ENCODE measurements at regions not wholly inside any gene's neighbourhood (a gene's known extent, or its start where the extent isn't known, plus 50 kb on each side); places are given as distances from the start of the nearest gene placed in this dataset.

DNA sequence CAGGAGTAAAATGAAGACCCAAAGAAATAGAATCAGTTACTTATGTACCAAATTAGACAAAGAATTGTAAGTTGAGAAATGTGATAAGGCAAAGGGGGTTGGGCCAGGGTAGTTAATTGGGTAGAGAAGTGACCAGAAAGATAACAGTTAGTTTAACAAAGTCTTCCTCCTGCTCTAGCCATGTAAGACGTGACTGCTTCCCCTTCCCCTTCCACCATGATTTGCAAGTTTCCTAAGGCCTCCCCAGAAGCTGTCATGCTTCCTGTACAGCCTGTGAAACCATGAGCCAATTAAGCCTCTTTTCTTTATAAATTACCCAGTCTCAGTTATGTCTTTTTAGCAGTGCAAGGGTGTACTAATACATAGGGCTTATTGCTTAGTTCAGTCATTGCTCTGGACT lies 142.0 kb upstream of the PDE4B start:
- TF ChIP-seq, protein P1, sequence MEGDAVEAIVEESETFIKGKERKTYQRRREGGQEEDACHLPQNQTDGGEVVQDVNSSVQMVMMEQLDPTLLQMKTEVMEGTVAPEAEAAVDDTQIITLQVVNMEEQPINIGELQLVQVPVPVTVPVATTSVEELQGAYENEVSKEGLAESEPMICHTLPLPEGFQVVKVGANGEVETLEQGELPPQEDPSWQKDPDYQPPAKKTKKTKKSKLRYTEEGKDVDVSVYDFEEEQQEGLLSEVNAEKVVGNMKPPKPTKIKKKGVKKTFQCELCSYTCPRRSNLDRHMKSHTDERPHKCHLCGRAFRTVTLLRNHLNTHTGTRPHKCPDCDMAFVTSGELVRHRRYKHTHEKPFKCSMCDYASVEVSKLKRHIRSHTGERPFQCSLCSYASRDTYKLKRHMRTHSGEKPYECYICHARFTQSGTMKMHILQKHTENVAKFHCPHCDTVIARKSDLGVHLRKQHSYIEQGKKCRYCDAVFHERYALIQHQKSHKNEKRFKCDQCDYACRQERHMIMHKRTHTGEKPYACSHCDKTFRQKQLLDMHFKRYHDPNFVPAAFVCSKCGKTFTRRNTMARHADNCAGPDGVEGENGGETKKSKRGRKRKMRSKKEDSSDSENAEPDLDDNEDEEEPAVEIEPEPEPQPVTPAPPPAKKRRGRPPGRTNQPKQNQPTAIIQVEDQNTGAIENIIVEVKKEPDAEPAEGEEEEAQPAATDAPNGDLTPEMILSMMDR (IDR thresholded peaks at IDR 0.05; ENCODE audit: insufficient read depth, low read length), result no peak
- TF ChIP-seq POLR2AphosphoS5 (IDR thresholded peaks at IDR 0.05; ENCODE audit: low read depth) (no peak), GABPA (IDR thresholded peaks at IDR 0.05; ENCODE audit: low read depth) (no peak)
- TF ChIP-seq, protein P2, sequence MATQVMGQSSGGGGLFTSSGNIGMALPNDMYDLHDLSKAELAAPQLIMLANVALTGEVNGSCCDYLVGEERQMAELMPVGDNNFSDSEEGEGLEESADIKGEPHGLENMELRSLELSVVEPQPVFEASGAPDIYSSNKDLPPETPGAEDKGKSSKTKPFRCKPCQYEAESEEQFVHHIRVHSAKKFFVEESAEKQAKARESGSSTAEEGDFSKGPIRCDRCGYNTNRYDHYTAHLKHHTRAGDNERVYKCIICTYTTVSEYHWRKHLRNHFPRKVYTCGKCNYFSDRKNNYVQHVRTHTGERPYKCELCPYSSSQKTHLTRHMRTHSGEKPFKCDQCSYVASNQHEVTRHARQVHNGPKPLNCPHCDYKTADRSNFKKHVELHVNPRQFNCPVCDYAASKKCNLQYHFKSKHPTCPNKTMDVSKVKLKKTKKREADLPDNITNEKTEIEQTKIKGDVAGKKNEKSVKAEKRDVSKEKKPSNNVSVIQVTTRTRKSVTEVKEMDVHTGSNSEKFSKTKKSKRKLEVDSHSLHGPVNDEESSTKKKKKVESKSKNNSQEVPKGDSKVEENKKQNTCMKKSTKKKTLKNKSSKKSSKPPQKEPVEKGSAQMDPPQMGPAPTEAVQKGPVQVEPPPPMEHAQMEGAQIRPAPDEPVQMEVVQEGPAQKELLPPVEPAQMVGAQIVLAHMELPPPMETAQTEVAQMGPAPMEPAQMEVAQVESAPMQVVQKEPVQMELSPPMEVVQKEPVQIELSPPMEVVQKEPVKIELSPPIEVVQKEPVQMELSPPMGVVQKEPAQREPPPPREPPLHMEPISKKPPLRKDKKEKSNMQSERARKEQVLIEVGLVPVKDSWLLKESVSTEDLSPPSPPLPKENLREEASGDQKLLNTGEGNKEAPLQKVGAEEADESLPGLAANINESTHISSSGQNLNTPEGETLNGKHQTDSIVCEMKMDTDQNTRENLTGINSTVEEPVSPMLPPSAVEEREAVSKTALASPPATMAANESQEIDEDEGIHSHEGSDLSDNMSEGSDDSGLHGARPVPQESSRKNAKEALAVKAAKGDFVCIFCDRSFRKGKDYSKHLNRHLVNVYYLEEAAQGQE (IDR thresholded peaks at IDR 0.05; ENCODE audit: insufficient replicate concordance, low read depth), result no peak

Measured in HL-60 (cell line).